ENCODE measurements at regions not wholly inside any gene's neighbourhood (a gene's known extent, or its start where the extent isn't known, plus 50 kb on each side); places are given as distances from the start of the nearest gene placed in this dataset.

DNA sequence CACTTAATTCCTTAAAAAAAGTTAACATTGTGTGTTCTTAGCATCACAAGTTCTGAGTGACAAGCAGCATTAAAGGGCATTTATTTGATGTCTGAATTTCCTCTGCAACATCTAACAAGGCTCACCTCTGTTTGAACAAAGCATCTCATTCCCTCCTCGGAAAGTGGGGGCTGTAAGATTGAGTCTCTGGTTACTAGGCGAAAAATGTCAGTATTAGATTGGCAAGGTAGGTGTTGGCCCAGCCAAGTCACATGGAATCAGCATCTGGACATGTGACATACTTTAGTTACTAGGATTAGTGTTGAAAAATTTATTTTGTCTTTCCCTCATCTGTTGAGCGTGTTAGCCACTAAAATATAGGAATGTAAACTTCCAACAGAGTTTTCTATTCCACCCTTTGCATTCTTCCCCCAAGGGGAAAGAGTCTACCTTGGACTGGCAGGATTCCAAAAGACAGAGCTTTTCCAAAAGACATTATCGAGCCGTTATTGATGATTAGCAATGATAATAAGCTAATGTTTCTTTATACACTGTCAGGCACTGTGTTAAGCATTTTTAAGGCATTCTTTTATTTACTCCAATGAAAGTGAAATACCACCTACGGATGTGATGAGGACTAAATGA is 194.9 kb upstream of the BTG1 start:
- Histone ChIP-seq H3K9me2 (ENCODE audit: insufficient read depth) (no peaks in the 10 kb centered on the region), H2AFZ (ENCODE audit: low read depth, low read length, poor library complexity, severe bottlenecking) (no peak overlapping the region), H3K4me1 (ENCODE audit: control insufficient read depth in 1 of 2, insufficient read depth in 2 of 2, low read length in 2 of 2) (no peaks in the 10 kb centered on the region), H4K20me1 (ENCODE audit: insufficient read depth) (no peaks in the 10 kb centered on the region), H3K4me3 (replicated peaks in 1 of 2; ENCODE audit: low read depth in 1 of 2, low read length in 2 of 2) (no peak overlapping the region), H3K4me2 (ENCODE audit: low read length) (no peak overlapping the region), H3K79me2 (ENCODE audit: insufficient read depth, low read length) (no peaks in the 10 kb centered on the region), H3K36me3 (ENCODE audit: control insufficient read depth in 1 of 2, insufficient read depth in 2 of 2, low read length in 2 of 2) (no peaks in the 10 kb centered on the region), H3K27me3 (ENCODE audit: insufficient read depth, low read length) (no peaks in the 10 kb centered on the region), H3K9me3 (ENCODE audit: control insufficient read depth in 1 of 2, insufficient read depth in 1 of 2, low read depth in 1 of 2, low read length in 2 of 2) (no peaks in the 10 kb centered on the region), H3K9ac (ENCODE audit: low read length) (no peak overlapping the region), H3K27ac (ENCODE audit: low read depth, low read length) (no peak overlapping the region)
- BruUV-seq (replicated peaks): no TSS peak
- no peak for DNase-seq (ENCODE audit: low read depth, low spot score)
- no peak for ATAC-seq
- intact Hi-C loops (cut with micrococcal nuclease): no loop called here
- ChIA-PET RAD21 (ENCODE audit: low non-redundant PET in 1 of 2, low total read pairs in 2 of 2, uncharacterized antibody in 2 of 2, unreplicated experiment in 2 of 2) (no interaction called here), CTCF (no interaction called here), POLR2A (no interaction called here)
- TF ChIP-seq ELF1 (IDR thresholded peaks at IDR 0.05; ENCODE audit: borderline replicate concordance, low read depth) (no peak), SIN3A (IDR thresholded peaks at IDR 0.05; ENCODE audit: low read depth) (no peak), EZH2phosphoT487 (IDR thresholded peaks at IDR 0.05; ENCODE audit: borderline replicate concordance) (no peak), FOSL1 (IDR thresholded peaks at IDR 0.05; ENCODE audit: low read depth) (no peak), JUND (IDR thresholded peaks at IDR 0.05) (no peak), TCF7L2 (IDR thresholded peaks at IDR 0.05; ENCODE audit: borderline replicate concordance, extremely low read depth, insufficient read depth, insufficient read length) (no peak), CEBPB (IDR thresholded peaks at IDR 0.05; ENCODE audit: low read depth) (no peak), CBX3 (IDR thresholded peaks at IDR 0.05; ENCODE audit: low read depth) (no peak), SRF (IDR thresholded peaks at IDR 0.05; ENCODE audit: low read depth) (no peak), RAD21 (IDR thresholded peaks at IDR 0.05; ENCODE audit: low read depth) (no peak), ZFX (IDR thresholded peaks at IDR 0.05) (no peak), ZNF274 (IDR thresholded peaks at IDR 0.05; ENCODE audit: low read depth, low read length) (no peak), EGR1 (IDR thresholded peaks at IDR 0.05; ENCODE audit: low read depth) (no peak), EZH2 (IDR thresholded peaks at IDR 0.05) (no peak)
- TF ChIP-seq, protein P1, sequence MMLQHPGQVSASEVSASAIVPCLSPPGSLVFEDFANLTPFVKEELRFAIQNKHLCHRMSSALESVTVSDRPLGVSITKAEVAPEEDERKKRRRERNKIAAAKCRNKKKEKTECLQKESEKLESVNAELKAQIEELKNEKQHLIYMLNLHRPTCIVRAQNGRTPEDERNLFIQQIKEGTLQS (IDR thresholded peaks at IDR 0.05): no peak
- TF ChIP-seq, protein P2, sequence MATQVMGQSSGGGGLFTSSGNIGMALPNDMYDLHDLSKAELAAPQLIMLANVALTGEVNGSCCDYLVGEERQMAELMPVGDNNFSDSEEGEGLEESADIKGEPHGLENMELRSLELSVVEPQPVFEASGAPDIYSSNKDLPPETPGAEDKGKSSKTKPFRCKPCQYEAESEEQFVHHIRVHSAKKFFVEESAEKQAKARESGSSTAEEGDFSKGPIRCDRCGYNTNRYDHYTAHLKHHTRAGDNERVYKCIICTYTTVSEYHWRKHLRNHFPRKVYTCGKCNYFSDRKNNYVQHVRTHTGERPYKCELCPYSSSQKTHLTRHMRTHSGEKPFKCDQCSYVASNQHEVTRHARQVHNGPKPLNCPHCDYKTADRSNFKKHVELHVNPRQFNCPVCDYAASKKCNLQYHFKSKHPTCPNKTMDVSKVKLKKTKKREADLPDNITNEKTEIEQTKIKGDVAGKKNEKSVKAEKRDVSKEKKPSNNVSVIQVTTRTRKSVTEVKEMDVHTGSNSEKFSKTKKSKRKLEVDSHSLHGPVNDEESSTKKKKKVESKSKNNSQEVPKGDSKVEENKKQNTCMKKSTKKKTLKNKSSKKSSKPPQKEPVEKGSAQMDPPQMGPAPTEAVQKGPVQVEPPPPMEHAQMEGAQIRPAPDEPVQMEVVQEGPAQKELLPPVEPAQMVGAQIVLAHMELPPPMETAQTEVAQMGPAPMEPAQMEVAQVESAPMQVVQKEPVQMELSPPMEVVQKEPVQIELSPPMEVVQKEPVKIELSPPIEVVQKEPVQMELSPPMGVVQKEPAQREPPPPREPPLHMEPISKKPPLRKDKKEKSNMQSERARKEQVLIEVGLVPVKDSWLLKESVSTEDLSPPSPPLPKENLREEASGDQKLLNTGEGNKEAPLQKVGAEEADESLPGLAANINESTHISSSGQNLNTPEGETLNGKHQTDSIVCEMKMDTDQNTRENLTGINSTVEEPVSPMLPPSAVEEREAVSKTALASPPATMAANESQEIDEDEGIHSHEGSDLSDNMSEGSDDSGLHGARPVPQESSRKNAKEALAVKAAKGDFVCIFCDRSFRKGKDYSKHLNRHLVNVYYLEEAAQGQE (IDR thresholded peaks at IDR 0.05; ENCODE audit: low read depth): no peak
- TF ChIP-seq, protein P3, sequence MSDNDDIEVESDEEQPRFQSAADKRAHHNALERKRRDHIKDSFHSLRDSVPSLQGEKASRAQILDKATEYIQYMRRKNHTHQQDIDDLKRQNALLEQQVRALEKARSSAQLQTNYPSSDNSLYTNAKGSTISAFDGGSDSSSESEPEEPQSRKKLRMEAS (IDR thresholded peaks at IDR 0.05): no peak
- TF ChIP-seq, protein P4, sequence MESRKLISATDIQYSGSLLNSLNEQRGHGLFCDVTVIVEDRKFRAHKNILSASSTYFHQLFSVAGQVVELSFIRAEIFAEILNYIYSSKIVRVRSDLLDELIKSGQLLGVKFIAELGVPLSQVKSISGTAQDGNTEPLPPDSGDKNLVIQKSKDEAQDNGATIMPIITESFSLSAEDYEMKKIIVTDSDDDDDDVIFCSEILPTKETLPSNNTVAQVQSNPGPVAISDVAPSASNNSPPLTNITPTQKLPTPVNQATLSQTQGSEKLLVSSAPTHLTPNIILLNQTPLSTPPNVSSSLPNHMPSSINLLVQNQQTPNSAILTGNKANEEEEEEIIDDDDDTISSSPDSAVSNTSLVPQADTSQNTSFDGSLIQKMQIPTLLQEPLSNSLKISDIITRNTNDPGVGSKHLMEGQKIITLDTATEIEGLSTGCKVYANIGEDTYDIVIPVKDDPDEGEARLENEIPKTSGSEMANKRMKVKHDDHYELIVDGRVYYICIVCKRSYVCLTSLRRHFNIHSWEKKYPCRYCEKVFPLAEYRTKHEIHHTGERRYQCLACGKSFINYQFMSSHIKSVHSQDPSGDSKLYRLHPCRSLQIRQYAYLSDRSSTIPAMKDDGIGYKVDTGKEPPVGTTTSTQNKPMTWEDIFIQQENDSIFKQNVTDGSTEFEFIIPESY (IDR thresholded peaks at IDR 0.05; ENCODE audit: extremely low read depth, insufficient replicate concordance, low read length): no peak

All from HCT116 (cell line).